HG02870 (cell line): ENCODE measurements at regions not wholly inside any gene's neighbourhood (a gene's known extent, or its start where the extent isn't known, plus 50 kb on each side); places are given as distances from the start of the nearest gene placed in this dataset.

Experiments used
- ATAC-seq: cut with Tn5 transposase; IDR thresholded peaks from one replicate; pipeline ENCODE4 v1.9.1; 2021; ENCODE audit warnings: mild to moderate bottlenecking, moderate library complexity; ENCODE audit not compliant: unreplicated experiment

GRCh38 chr1:78355656-78356055 lies 135.1 kb upstream of the PTGFR start:
- no peak for ATAC-seq

- ATAC-seq = no peak
Observed at GRCh38 chr1:78358165-78358564, 132.6 kb upstream of the PTGFR start.

- ATAC-seq = no peak
Observed at GRCh38 chr1:78359666-78360065, 131.1 kb upstream of the PTGFR start.

GRCh38 chr1:78360584-78360983 lies 130.2 kb upstream of the PTGFR start:
- no peak for ATAC-seq

GRCh38 chr1:78367700-78368099 lies 123.1 kb upstream of the PTGFR start:
- ATAC-seq = no peak

- ATAC-seq = no peak
Observed at GRCh38 chr1:78369546-78369945, 121.2 kb upstream of the PTGFR start.

- peak; percentile 60 for ATAC-seq
Observed at GRCh38 chr1:78370356-78370755, 120.4 kb upstream of the PTGFR start.

- ATAC-seq = peak; percentile 57
Observed at GRCh38 chr1:78370779-78371482, 119.8 kb upstream of the PTGFR start.

- ATAC-seq = no peak
Observed at GRCh38 chr1:78373676-78374075, 117.1 kb upstream of the PTGFR start.

- ATAC-seq = no peak
Observed at GRCh38 chr1:78375996-78376395, 114.8 kb upstream of the PTGFR start.

- ATAC-seq = peak; percentile 86
Observed at GRCh38 chr1:78377356-78377928, 113.3 kb upstream of the PTGFR start.

- no peak for ATAC-seq
Observed at GRCh38 chr1:78383923-78384322, 106.9 kb upstream of the PTGFR start.

- ATAC-seq = peak; percentile 96
Observed at GRCh38 chr1:78385744-78386462, 104.9 kb upstream of the PTGFR start.

- no peak for ATAC-seq
Observed at GRCh38 chr1:78387201-78387600, 103.6 kb upstream of the PTGFR start.

GRCh38 chr1:78387871-78388270 lies 102.9 kb upstream of the PTGFR start:
- ATAC-seq = no peak

- no peak for ATAC-seq
Observed at GRCh38 chr1:78388275-78388674, 102.5 kb upstream of the PTGFR start.

- ATAC-seq = no peak
Observed at GRCh38 chr1:78401148-78401547, 89.6 kb upstream of the PTGFR start.

GRCh38 chr1:78408192-78408591 lies 82.6 kb upstream of the PTGFR start:
- no peak for ATAC-seq

GRCh38 chr1:78408810-78409209 lies 82.0 kb upstream of the PTGFR start:
- ATAC-seq = no peak

GRCh38 chr1:78410643-78411042 lies 80.1 kb upstream of the PTGFR start:
- no peak for ATAC-seq

- ATAC-seq = no peak
Observed at GRCh38 chr1:78411707-78412106, 79.1 kb upstream of the PTGFR start.

- no peak for ATAC-seq
Observed at GRCh38 chr1:78415165-78415564, 75.6 kb upstream of the PTGFR start.
